ENCODE measurements at regions not wholly inside any gene's neighbourhood (a gene's known extent, or its start where the extent isn't known, plus 50 kb on each side); places are given as distances from the start of the nearest gene placed in this dataset.

DNA sequence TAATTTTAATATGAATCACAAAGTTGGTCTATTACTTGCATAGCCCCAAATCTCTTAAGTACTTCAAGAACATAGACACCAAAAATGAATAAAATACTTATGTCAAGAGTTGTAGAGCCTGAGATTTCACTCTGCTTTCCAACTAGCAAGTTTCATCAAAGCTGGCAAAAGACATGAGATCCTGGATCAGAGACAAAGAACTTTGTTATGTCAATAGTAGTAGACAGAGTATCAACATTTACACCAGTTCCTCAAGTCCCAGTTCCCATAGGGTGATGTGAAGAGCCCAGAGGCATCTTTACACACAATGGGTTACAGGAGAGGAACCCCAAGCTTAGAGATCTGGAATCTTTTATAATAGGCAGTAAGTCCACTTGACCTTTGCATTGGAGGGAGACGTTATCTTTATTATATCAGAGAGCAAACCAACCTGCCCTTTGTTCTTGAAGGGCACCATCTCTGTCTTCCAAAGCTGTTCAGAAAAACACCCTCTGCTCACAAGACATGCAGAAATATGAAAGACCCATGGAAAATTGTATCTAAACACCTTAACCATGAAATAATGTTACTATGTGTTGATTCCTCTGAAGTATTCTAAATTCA is 174.4 kb upstream of the GALNT2 start:
- no peak for TF ChIP-seq JUND (IDR thresholded peaks at IDR 0.05; ENCODE audit: low read length)
- no peak for TF ChIP-seq NANOG (IDR thresholded peaks at IDR 0.05; ENCODE audit: insufficient read depth, low read depth, low read length, poor library complexity, severe bottlenecking)
- no peak for TF ChIP-seq POLR2A (IDR thresholded peaks at IDR 0.05; ENCODE audit: control extremely low read depth in 1 of 2, low read depth in 2 of 2, low read length in 2 of 2)
- TF ChIP-seq SRF (IDR thresholded peaks at IDR 0.05; ENCODE audit: low read depth, low read length), result no peak
- TF ChIP-seq EP300 (IDR thresholded peaks at IDR 0.05; ENCODE audit: borderline replicate concordance in 1 of 2, low read depth in 2 of 2, low read length in 2 of 2), result no peak
- TF ChIP-seq, protein P1, sequence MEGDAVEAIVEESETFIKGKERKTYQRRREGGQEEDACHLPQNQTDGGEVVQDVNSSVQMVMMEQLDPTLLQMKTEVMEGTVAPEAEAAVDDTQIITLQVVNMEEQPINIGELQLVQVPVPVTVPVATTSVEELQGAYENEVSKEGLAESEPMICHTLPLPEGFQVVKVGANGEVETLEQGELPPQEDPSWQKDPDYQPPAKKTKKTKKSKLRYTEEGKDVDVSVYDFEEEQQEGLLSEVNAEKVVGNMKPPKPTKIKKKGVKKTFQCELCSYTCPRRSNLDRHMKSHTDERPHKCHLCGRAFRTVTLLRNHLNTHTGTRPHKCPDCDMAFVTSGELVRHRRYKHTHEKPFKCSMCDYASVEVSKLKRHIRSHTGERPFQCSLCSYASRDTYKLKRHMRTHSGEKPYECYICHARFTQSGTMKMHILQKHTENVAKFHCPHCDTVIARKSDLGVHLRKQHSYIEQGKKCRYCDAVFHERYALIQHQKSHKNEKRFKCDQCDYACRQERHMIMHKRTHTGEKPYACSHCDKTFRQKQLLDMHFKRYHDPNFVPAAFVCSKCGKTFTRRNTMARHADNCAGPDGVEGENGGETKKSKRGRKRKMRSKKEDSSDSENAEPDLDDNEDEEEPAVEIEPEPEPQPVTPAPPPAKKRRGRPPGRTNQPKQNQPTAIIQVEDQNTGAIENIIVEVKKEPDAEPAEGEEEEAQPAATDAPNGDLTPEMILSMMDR (IDR thresholded peaks at IDR 0.05; ENCODE audit: control extremely low read depth in 1 of 3, insufficient read depth in 1 of 3, low read depth in 1 of 3, low read length in 3 of 3), result no peak
- no peak for TF ChIP-seq HDAC2 (IDR thresholded peaks at IDR 0.05; ENCODE audit: borderline replicate concordance in 1 of 2, low read depth in 2 of 2, low read length in 2 of 2)
- no peak for TF ChIP-seq RAD21 (IDR thresholded peaks at IDR 0.05 in 1 of 2, conservative IDR thresholded peaks at IDR 0.05 in 1 of 2; ENCODE audit: low read depth in 2 of 2, low read length in 2 of 2)
- no peak for TF ChIP-seq ZNF274 (IDR thresholded peaks at IDR 0.05; ENCODE audit: borderline replicate concordance, extremely low read depth, low read length)
- TF ChIP-seq TAF1 (IDR thresholded peaks at IDR 0.05; ENCODE audit: low read depth, low read length), result no peak
- TF ChIP-seq TBP (IDR thresholded peaks at IDR 0.05; ENCODE audit: low read depth, low read length), result no peak
- TF ChIP-seq CEBPB (IDR thresholded peaks at IDR 0.05; ENCODE audit: low read depth, low read length), result no peak
